WTC11 (cell line): ENCODE measurements at regions not wholly inside any gene's neighbourhood (a gene's known extent, or its start where the extent isn't known, plus 50 kb on each side); places are given as distances from the start of the nearest gene placed in this dataset.

Experiments used
- ATAC-seq: fragments of 200-7000 bp; cut with Tn5 transposase; 2 replicates; pipeline ENCODE4 v1.10.0; 2021; ENCODE audit warnings: mild to moderate bottlenecking, moderate library complexity
- CTCF ChIA-PET: fragments of 300-600 bp; sonication (Branson Sonifier 250); formaldehyde crosslinking; loops from one replicate; lab custom pipeline; 2021; ENCODE audit warnings: antibody characterized with exemption; lab: Charles Lee
- POLR2A ChIA-PET: fragments of 350-600 bp; sonication (Branson Sonifier 250); formaldehyde crosslinking; loops from one replicate; lab custom pipeline; 2021; ENCODE audit warnings: antibody characterized with exemption; lab: Charles Lee
- DNase-seq: peaks from one replicate; pipeline ENCODE4 v3.0.0; 2021; ENCODE audit warnings: low spot score
- H3K27ac Mint-ChIP-seq: 2 replicates; pipeline ENCODE4 v1.8.0; 2021; ENCODE audit warnings: mixed read lengths
- H3K27me3 Mint-ChIP-seq: 2 replicates; pipeline ENCODE4 v1.8.0; 2021; ENCODE audit warnings: low read depth, mild to moderate bottlenecking, moderate library complexity, mixed read lengths
- H3K36me3 Mint-ChIP-seq: 2 replicates; pipeline ENCODE4 v1.8.0; 2021; ENCODE audit warnings: mixed read lengths
- H3K4me1 Mint-ChIP-seq: 2 replicates; pipeline ENCODE4 v1.8.0; 2022; ENCODE audit warnings: mixed read lengths
- H3K4me3 Mint-ChIP-seq: 2 replicates; pipeline ENCODE4 v1.8.0; 2021; ENCODE audit warnings: mild to moderate bottlenecking, moderate library complexity, mixed read lengths
- H3K9me3 Mint-ChIP-seq: 2 replicates; pipeline ENCODE4 v1.8.0; 2021; ENCODE audit warnings: mixed read lengths
- ATF1 ChIP-seq: sonication (generic); formaldehyde crosslinking; IDR thresholded peaks from 2 replicates; pipeline ENCODE4 v1.8.1; 2023; ENCODE audit warnings: mild to moderate bottlenecking, moderate library complexity, missing genetic modification reagents
- ATF2 ChIP-seq: sonication (generic); formaldehyde crosslinking; IDR thresholded peaks from 2 replicates; pipeline ENCODE4 v1.8.1; 2022; ENCODE audit warnings: low read depth, missing genetic modification reagents, borderline replicate concordance
- ATF6 ChIP-seq: sonication (generic); formaldehyde crosslinking; IDR thresholded peaks from 2 replicates; pipeline ENCODE4 v1.8.1; 2023; ENCODE audit warnings: mild to moderate bottlenecking, missing genetic modification reagents
- CREB1 ChIP-seq: sonication (generic); formaldehyde crosslinking; IDR thresholded peaks from 2 replicates; pipeline ENCODE4 v1.8.0; 2023; ENCODE audit warnings: mild to moderate bottlenecking, missing genetic modification reagents
- ELF4 ChIP-seq: sonication (generic); formaldehyde crosslinking; IDR thresholded peaks from 2 replicates; pipeline ENCODE4 v1.8.1; 2022; ENCODE audit warnings: low read depth, mild to moderate bottlenecking, moderate library complexity, missing genetic modification reagents
- ERG ChIP-seq: fragments of 250-450 bp; sonication (Bioruptor Pico); IDR thresholded peaks from 2 replicates; pipeline ENCODE4 v1.8.0; 2021; ENCODE audit warnings: mild to moderate bottlenecking
- FOXJ3 ChIP-seq: sonication (generic); formaldehyde crosslinking; IDR thresholded peaks from 2 replicates; pipeline ENCODE4 v1.9.0; 2021; ENCODE audit warnings: missing genetic modification reagents, mild to moderate bottlenecking, borderline replicate concordance
- GRHL2 ChIP-seq: fragments of 250-450 bp; sonication (Bioruptor Pico); IDR thresholded peaks from 2 replicates; pipeline ENCODE4 v1.8.0; 2022; ENCODE audit warnings: mild to moderate bottlenecking, moderate library complexity; ENCODE audit not compliant: insufficient replicate concordance, severe bottlenecking
- IRF1 ChIP-seq: sonication (generic); formaldehyde crosslinking; IDR thresholded peaks from 2 replicates; pipeline ENCODE4 v1.8.0; 2023; ENCODE audit warnings: missing genetic modification reagents
- IRF2 ChIP-seq: sonication (generic); formaldehyde crosslinking; IDR thresholded peaks from 2 replicates; pipeline ENCODE4 v1.8.0; 2022; ENCODE audit warnings: low read depth, missing genetic modification reagents, borderline replicate concordance
- KAT7 ChIP-seq: sonication (generic); formaldehyde crosslinking; IDR thresholded peaks from 2 replicates; pipeline ENCODE4 v1.8.1; 2023; ENCODE audit warnings: missing genetic modification reagents, mild to moderate bottlenecking, borderline replicate concordance
- NFYB ChIP-seq: sonication (generic); formaldehyde crosslinking; conservative IDR thresholded peaks from 2 replicates; pipeline ENCODE4 v1.8.0; 2022; ENCODE audit warnings: low read depth, missing genetic modification reagents
- NR1H2 ChIP-seq: sonication (generic); formaldehyde crosslinking; IDR thresholded peaks from 2 replicates; pipeline ENCODE4 v1.9.0; 2021; ENCODE audit warnings: mild to moderate bottlenecking, moderate library complexity, missing genetic modification reagents
- PRRX2 ChIP-seq: fragments of 250-450 bp; sonication (Bioruptor Pico); IDR thresholded peaks from 2 replicates; pipeline ENCODE4 v1.8.0; 2021; ENCODE audit warnings: mild to moderate bottlenecking
- SP1 ChIP-seq: sonication (generic); formaldehyde crosslinking; conservative IDR thresholded peaks from 2 replicates; pipeline ENCODE4 v1.8.1; 2022; ENCODE audit warnings: missing genetic modification reagents
- ZNF138 ChIP-seq: sonication (generic); formaldehyde crosslinking; conservative IDR thresholded peaks from 2 replicates; pipeline ENCODE4 v1.8.1; 2022; ENCODE audit warnings: mild to moderate bottlenecking, moderate library complexity, missing genetic modification reagents
- ZNF263 ChIP-seq: sonication (generic); formaldehyde crosslinking; IDR thresholded peaks from 2 replicates; pipeline ENCODE4 v1.8.1; 2022; ENCODE audit warnings: low read depth, mild to moderate bottlenecking, moderate library complexity, missing genetic modification reagents
- TF ChIP-seq, protein P1 (sequence below): sonication (generic); formaldehyde crosslinking; conservative IDR thresholded peaks from 2 replicates; pipeline ENCODE4 v1.8.1; 2023; ENCODE audit warnings: mild to moderate bottlenecking, low read depth, missing genetic modification reagents, moderate library complexity
- TF ChIP-seq, protein P2 (sequence below): sonication (generic); formaldehyde crosslinking; IDR thresholded peaks from 2 replicates; pipeline ENCODE4 v1.8.1; 2022; ENCODE audit warnings: mild to moderate bottlenecking, moderate library complexity, missing genetic modification reagents
- TF ChIP-seq, protein P3 (sequence below): sonication (generic); formaldehyde crosslinking; IDR thresholded peaks from 2 replicates; pipeline ENCODE4 v1.8.0; 2022; ENCODE audit warnings: mild to moderate bottlenecking, missing genetic modification reagents
- TF ChIP-seq, protein P4 (sequence below): sonication (generic); formaldehyde crosslinking; IDR thresholded peaks from 2 replicates; pipeline ENCODE4 v1.8.1; 2022; ENCODE audit warnings: missing genetic modification reagents, borderline replicate concordance

DNA sequence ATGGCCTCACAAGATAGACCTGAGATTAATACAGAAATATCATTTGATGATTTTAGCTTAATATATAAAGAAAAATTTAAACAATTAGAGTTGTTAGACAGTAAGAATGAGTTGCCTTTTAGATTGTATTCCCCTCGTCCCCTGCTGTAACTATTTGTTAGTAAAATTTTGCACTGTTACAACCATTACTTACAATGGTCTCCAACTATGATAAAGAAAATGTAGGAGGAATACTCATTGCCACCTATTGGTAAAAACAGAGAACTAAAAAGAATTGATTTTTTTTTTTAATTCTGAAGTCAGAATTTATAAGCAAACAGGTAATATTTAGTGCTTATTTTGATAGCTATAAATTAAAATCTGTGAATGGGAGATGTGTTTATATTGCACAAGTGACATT lies 937.6 kb downstream of the TLE4 start:
- POLR2A ChIA-PET = no interaction called here

GRCh38 chr9:80507611-80508010 lies 935.8 kb downstream of the TLE4 start:
- H3K9me3 Mint-ChIP-seq = peaks cover 13% of the 10 kb centered on the region; the same call in 1 of the 2 replicates
- peaks cover 16% of the 10 kb centered on the region for H3K4me1 Mint-ChIP-seq
- DNase-seq (no peak), ATAC-seq (no peak)
- no peak overlapping the region for H3K27ac Mint-ChIP-seq
- ChIA-PET CTCF (no interaction called here), POLR2A (no interaction called here)
- no peaks in the 10 kb centered on the region for H3K36me3 Mint-ChIP-seq
- no peak overlapping the region for H3K4me3 Mint-ChIP-seq
- no peaks in the 10 kb centered on the region for H3K27me3 Mint-ChIP-seq
- TF ChIP-seq ATF2 (CRISPR knock-in tag) (no peak), IRF1 (CRISPR knock-in tag) (no peak), SP1 (CRISPR knock-in tag) (no peak), ELF4 (CRISPR knock-in tag) (no peak), IRF2 (no peak), NFYB (CRISPR knock-in tag) (no peak), CREB1 (no peak)
- TF ChIP-seq, protein P1, sequence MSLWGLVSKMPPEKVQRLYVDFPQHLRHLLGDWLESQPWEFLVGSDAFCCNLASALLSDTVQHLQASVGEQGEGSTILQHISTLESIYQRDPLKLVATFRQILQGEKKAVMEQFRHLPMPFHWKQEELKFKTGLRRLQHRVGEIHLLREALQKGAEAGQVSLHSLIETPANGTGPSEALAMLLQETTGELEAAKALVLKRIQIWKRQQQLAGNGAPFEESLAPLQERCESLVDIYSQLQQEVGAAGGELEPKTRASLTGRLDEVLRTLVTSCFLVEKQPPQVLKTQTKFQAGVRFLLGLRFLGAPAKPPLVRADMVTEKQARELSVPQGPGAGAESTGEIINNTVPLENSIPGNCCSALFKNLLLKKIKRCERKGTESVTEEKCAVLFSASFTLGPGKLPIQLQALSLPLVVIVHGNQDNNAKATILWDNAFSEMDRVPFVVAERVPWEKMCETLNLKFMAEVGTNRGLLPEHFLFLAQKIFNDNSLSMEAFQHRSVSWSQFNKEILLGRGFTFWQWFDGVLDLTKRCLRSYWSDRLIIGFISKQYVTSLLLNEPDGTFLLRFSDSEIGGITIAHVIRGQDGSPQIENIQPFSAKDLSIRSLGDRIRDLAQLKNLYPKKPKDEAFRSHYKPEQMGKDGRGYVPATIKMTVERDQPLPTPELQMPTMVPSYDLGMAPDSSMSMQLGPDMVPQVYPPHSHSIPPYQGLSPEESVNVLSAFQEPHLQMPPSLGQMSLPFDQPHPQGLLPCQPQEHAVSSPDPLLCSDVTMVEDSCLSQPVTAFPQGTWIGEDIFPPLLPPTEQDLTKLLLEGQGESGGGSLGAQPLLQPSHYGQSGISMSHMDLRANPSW = no peak
- TF ChIP-seq, protein P2, sequence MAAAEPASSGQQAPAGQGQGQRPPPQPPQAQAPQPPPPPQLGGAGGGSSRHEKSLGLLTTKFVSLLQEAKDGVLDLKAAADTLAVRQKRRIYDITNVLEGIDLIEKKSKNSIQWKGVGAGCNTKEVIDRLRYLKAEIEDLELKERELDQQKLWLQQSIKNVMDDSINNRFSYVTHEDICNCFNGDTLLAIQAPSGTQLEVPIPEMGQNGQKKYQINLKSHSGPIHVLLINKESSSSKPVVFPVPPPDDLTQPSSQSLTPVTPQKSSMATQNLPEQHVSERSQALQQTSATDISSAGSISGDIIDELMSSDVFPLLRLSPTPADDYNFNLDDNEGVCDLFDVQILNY = no peak
- TF ChIP-seq, protein P3, sequence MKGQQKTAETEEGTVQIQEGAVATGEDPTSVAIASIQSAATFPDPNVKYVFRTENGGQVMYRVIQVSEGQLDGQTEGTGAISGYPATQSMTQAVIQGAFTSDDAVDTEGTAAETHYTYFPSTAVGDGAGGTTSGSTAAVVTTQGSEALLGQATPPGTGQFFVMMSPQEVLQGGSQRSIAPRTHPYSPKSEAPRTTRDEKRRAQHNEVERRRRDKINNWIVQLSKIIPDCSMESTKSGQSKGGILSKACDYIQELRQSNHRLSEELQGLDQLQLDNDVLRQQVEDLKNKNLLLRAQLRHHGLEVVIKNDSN = no peak

More for the DNA sequence above, 937.6 kb downstream of the TLE4 start:
- CTCF ChIA-PET = no interaction called here
- Mint-ChIP-seq H3K4me1 (peaks cover 16% of the 10 kb centered on the region), H3K4me3 (no peak overlapping the region), H3K27ac (no peak overlapping the region)
- TF ChIP-seq KAT7 (no peak), NFYB (CRISPR knock-in tag) (no peak), ERG (CRISPR knock-in tag) (no peak), GRHL2 (no peak), FOXJ3 (CRISPR knock-in tag) (no peak), PRRX2 (CRISPR knock-in tag) (no peak), ZNF263 (no peak), ZNF138 (CRISPR knock-in tag) (no peak), ATF6 (CRISPR knock-in tag) (no peak), NR1H2 (CRISPR knock-in tag) (no peak), ATF1 (CRISPR knock-in tag) (no peak)
- TF ChIP-seq, protein P4, sequence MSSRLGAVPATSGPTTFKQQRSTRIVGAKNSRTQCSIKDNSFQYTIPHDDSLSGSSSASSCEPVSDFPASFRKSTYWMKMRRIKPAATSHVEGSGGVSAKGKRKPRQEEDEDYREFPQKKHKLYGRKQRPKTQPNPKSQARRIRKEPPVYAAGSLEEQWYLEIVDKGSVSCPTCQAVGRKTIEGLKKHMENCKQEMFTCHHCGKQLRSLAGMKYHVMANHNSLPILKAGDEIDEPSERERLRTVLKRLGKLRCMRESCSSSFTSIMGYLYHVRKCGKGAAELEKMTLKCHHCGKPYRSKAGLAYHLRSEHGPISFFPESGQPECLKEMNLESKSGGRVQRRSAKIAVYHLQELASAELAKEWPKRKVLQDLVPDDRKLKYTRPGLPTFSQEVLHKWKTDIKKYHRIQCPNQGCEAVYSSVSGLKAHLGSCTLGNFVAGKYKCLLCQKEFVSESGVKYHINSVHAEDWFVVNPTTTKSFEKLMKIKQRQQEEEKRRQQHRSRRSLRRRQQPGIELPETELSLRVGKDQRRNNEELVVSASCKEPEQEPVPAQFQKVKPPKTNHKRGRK (CRISPR knock-in tag) = no peak
- TF ChIP-seq, all 79 proteins: peak for 0
- ATAC-seq (no peak), DNase-seq (no peak)
- no peaks in the 10 kb centered on the region for H3K27me3 Mint-ChIP-seq
- peaks cover 21% of the 10 kb centered on the region; the same call in 1 of the 2 replicates for H3K9me3 Mint-ChIP-seq
- H3K36me3 Mint-ChIP-seq = no peaks in the 10 kb centered on the region
